Thyroid gland (tissue), 4 donors: ENCODE measurements at regions not wholly inside any gene's neighbourhood (a gene's known extent, or its start where the extent isn't known, plus 50 kb on each side); places are given as distances from the start of the nearest gene placed in this dataset.

Source experiments
- CTCF ChIP-seq, 6 experiments: fragments of 200-600 bp in 3 of 6; fragments of 450-650 bp in 3 of 6; sonication (generic) in 3 of 6; IDR thresholded peaks; one replicate each; pipeline ENCODE4 v1.5.1; 2016 to 2019; ENCODE audit warnings: antibody characterized with exemption in 6 of 6, mild to moderate bottlenecking in 2 of 6, inconsistent platforms in 1 of 6, moderate library complexity in 1 of 6
- POLR2A ChIP-seq, 2 donors: fragments of 450-650 bp; IDR thresholded peaks; one replicate each; pipeline ENCODE4 v1.6.1; 2017; ENCODE audit warnings: antibody characterized with exemption in 2 of 2, mild to moderate bottlenecking in 2 of 2, moderate library complexity in 1 of 2

GRCh38 chr18:65988972-65989371, 238.2 kb downstream of the CDH7 start:
- TF ChIP-seq POLR2A (IDR thresholded peaks at IDR 0.05) (no peak), CTCF (IDR thresholded peaks at IDR 0.05) (no peak)
